ENCODE measurements at regions not wholly inside any gene's neighbourhood (a gene's known extent, or its start where the extent isn't known, plus 50 kb on each side); places are given as distances from the start of the nearest gene placed in this dataset.

GRCh38 chr16:29302976-29303375 is 103.5 kb downstream of the NPIPB11 start:
- no peak for TF ChIP-seq CTCF (IDR thresholded peaks at IDR 0.05)
- no peak for TF ChIP-seq POLR2A (IDR thresholded peaks at IDR 0.05)
- no peak for TF ChIP-seq EP300 (IDR thresholded peaks at IDR 0.05)
- no peak for TF ChIP-seq POLR2AphosphoS5 (IDR thresholded peaks at IDR 0.05)

All from sigmoid colon (tissue), 4 donors.